ENCODE measurements at regions not wholly inside any gene's neighbourhood (a gene's known extent, or its start where the extent isn't known, plus 50 kb on each side); places are given as distances from the start of the nearest gene placed in this dataset.

GRCh38 chr6:102680413-102680812 lies 1286.9 kb downstream of the GRIK2 start:
- no peak overlapping the region for H3K27ac Mint-ChIP-seq
- H3K4me1 Mint-ChIP-seq = no peaks in the 10 kb centered on the region
- H3K4me3 Mint-ChIP-seq = no peak overlapping the region
- peaks cover 1 to 4% (median 3%) of the 10 kb centered on the region in 3 donors for H3K9me3 Mint-ChIP-seq
- H3K36me3 Mint-ChIP-seq = no peaks in the 10 kb centered on the region
- H3K27me3 Mint-ChIP-seq = no peaks in the 10 kb centered on the region

DNA sequence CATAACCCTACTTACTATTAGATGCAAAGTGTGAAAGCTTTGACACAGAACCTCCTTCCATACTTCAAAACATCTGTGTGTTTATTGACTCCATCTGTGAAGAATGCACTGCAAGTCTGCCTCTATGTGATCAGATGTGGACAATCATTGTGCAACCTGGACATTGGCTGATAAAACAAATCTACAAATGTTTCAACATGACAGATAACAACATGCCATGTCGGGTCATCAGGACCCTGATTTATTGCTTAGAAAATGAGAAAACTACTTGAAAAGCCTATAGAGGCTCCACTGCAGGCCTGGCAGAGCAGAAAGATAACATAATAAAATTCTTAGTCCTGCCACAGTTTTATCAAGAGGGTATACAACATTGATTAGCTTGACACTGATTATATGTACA lies 1286.4 kb downstream of the GRIK2 start:
- H3K27ac Mint-ChIP-seq = no peak overlapping the region
- no peaks in the 10 kb centered on the region for H3K36me3 Mint-ChIP-seq
- peaks cover 2 to 3% (median 3%) of the 10 kb centered on the region in 3 donors for H3K9me3 Mint-ChIP-seq
- H3K4me1 Mint-ChIP-seq = no peaks in the 10 kb centered on the region
- H3K27me3 Mint-ChIP-seq = no peaks in the 10 kb centered on the region
- no peak overlapping the region for H3K4me3 Mint-ChIP-seq

DNA sequence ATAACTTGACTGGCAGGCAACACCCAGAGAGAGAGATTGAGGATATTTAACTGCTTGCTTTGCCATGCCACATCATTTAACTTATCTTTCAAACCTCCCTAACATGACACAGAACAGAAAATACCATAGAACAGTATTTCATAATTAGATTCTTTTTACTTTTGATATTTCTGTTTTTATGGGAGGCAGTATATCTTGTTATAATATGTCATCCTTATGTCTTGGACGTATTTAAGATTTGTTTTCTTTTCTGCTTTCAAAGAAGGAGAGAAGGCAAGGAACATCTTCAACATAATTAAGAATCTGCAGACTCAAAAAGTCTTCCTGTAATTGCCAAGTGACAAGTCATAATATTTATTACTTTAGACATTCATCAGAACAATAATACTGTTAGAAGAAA lies 1283.7 kb downstream of the GRIK2 start:
- Mint-ChIP-seq H3K4me1 (no peaks in the 10 kb centered on the region), H3K4me3 (no peak overlapping the region), H3K9me3 (peaks cover 3 to 6% (median 4%) of the 10 kb centered on the region in 3 donors), H3K36me3 (no peaks in the 10 kb centered on the region), H3K27ac (no peak overlapping the region), H3K27me3 (no peaks in the 10 kb centered on the region)

GRCh38 chr6:102670735-102671134 lies 1277.2 kb downstream of the GRIK2 start:
- Mint-ChIP-seq H3K4me3 (no peak overlapping the region), H3K36me3 (no peaks in the 10 kb centered on the region), H3K27ac (no peak overlapping the region), H3K9me3 (peaks cover 1 to 13% (median 3%) of the 10 kb centered on the region in 3 donors), H3K27me3 (no peaks in the 10 kb centered on the region), H3K4me1 (no peaks in the 10 kb centered on the region)

GRCh38 chr6:102662851-102663250 lies 1269.3 kb downstream of the GRIK2 start:
- no peaks in the 10 kb centered on the region for H3K27me3 Mint-ChIP-seq
- no peak overlapping the region for H3K27ac Mint-ChIP-seq
- H3K36me3 Mint-ChIP-seq = no peaks in the 10 kb centered on the region
- H3K9me3 Mint-ChIP-seq = peaks cover 0 to 5% (median 4%) of the 10 kb centered on the region in 3 donors
- no peak overlapping the region for H3K4me3 Mint-ChIP-seq
- no peaks in the 10 kb centered on the region for H3K4me1 Mint-ChIP-seq

- Mint-ChIP-seq H3K27ac (no peak overlapping the region), H3K36me3 (no peaks in the 10 kb centered on the region), H3K4me3 (no peak overlapping the region), H3K4me1 (no peaks in the 10 kb centered on the region), H3K9me3 (peaks cover 4 to 8% (median 4%) of the 10 kb centered on the region in 3 donors), H3K27me3 (no peaks in the 10 kb centered on the region)
Observed at GRCh38 chr6:102660303-102660702, 1266.8 kb downstream of the GRIK2 start.

- H3K27me3 Mint-ChIP-seq = no peaks in the 10 kb centered on the region
- no peaks in the 10 kb centered on the region for H3K4me1 Mint-ChIP-seq
- H3K9me3 Mint-ChIP-seq = peaks cover 5 to 12% (median 7%) of the 10 kb centered on the region in 3 donors
- H3K36me3 Mint-ChIP-seq = peaks cover 1% of the 10 kb centered on the region
- no peak overlapping the region for H3K4me3 Mint-ChIP-seq
- no peak overlapping the region for H3K27ac Mint-ChIP-seq
Observed at GRCh38 chr6:102655823-102656222, 1262.3 kb downstream of the GRIK2 start.

DNA sequence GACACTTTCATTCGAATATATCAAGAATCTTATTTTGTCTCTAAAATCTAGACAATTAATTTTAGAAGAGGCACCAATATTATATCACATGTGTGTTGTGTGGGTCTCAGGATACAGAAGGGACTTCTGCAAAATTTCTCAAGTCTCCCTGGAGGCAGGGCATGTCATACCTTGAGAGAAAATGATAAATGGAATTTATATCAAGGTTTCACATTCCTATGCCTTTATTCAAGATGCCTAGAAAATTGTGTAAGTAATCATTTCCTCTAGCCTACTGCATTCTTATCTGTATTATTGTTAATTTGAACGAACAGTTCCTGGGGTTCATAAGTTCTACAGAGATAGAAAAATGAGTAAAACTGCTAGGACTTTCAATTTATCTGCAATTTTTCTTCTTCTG lies 1247.9 kb downstream of the GRIK2 start:
- no peaks in the 10 kb centered on the region for H3K27me3 Mint-ChIP-seq
- H3K27ac Mint-ChIP-seq = no peak overlapping the region
- no peak overlapping the region for H3K4me3 Mint-ChIP-seq
- H3K36me3 Mint-ChIP-seq = no peaks in the 10 kb centered on the region
- peaks cover 0 to 4% (median 4%) of the 10 kb centered on the region in 3 donors for H3K9me3 Mint-ChIP-seq
- no peaks in the 10 kb centered on the region for H3K4me1 Mint-ChIP-seq

DNA sequence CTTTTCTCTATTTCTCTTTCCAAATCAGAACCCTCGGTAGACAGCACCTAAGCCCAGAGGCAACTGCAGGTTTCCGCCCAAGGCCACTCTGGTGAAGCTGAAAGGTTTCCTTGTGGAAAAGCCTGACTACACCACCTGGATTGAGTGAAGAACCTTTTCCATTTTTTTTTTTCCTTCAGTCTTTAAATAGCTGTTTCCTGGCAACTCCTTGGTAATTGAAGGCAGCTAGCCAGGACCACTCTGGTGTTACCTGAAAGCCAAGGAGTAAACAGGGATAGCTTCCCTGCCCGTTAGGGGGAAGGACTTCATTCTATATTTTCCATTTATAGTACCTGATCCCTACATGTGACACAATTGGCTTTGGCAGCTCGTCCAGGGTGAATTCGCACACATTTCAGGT lies 1238.4 kb downstream of the GRIK2 start:
- no peaks in the 10 kb centered on the region for H3K4me1 Mint-ChIP-seq

DNA sequence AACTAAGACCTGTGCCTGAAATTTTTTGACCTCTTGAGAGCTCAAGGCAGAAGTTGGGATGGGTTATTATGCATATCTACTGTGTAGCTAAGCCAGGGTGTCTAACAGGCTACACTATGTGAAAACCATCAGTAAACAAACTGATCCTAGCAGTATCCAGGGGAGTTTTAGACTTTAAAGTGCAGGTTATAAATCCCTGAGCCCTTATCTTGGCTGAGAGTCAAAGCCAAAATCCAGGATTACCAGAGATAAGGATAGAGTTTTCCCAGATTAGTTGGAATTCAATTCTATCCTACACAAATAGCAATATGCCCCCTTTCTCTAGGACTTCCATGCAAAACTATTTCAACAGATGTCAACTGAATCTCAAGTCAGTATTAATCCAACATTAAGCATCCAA lies 1229.7 kb downstream of the GRIK2 start:
- Mint-ChIP-seq H3K27me3 (no peaks in the 10 kb centered on the region), H3K4me1 (no peaks in the 10 kb centered on the region), H3K36me3 (no peaks in the 10 kb centered on the region), H3K9me3 (peaks cover 0 to 4% (median 0%) of the 10 kb centered on the region in 3 donors), H3K27ac (no peak overlapping the region), H3K4me3 (no peak overlapping the region)

More for the DNA sequence above, 1238.4 kb downstream of the GRIK2 start:
- H3K4me3 Mint-ChIP-seq = no peak overlapping the region
- H3K27ac Mint-ChIP-seq = no peak overlapping the region
- H3K27me3 Mint-ChIP-seq = no peaks in the 10 kb centered on the region
- H3K9me3 Mint-ChIP-seq = peaks cover 0 to 3% (median 0%) of the 10 kb centered on the region in 3 donors
- no peaks in the 10 kb centered on the region for H3K36me3 Mint-ChIP-seq

DNA sequence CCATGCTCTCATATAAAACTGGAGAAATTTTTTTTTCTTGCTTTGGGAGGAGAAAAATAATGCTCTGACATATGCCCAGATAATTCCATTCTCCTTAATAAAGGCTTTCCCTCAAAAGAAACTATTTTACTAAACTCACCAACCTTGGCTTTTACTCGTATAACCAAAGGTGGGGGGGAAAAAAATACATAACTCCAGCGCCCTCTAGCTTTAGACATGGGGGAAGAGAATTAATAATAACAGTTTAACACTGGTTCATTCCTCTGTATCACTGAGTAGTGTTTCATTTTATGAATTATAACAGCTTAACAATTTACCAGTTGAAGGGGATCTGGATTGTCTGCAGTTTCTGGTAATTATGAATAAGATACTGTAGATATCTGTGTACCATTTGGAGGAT lies 1226.1 kb downstream of the GRIK2 start:
- H3K4me3 Mint-ChIP-seq = no peak overlapping the region
- no peaks in the 10 kb centered on the region for H3K36me3 Mint-ChIP-seq
- peaks cover 0 to 10% (median 2%) of the 10 kb centered on the region in 3 donors for H3K9me3 Mint-ChIP-seq
- H3K27ac Mint-ChIP-seq = no peak overlapping the region
- no peaks in the 10 kb centered on the region for H3K27me3 Mint-ChIP-seq
- no peaks in the 10 kb centered on the region for H3K4me1 Mint-ChIP-seq

DNA sequence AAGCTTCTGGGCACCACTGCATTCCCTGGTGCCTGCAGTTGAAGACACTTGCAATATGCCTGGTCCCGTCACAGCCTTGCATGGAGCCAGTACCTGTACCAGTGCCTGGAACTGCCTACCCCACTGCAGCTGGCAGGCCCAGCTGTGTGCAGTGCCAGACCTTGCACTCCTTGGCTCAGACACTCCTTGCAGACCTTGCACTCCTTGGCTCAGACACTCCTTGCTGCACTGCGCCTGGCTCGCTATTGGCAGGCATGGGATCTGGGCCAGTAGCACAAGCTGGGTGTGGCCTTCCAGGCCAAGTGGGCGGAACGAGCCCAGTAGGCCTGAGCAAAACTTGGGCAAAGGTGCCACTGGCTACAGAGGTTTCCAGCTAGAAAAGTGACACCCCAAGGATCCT lies 1189.1 kb downstream of the GRIK2 start:
- Mint-ChIP-seq H3K36me3 (no peaks in the 10 kb centered on the region), H3K9me3 (no peaks in the 10 kb centered on the region), H3K4me3 (no peak overlapping the region), H3K27me3 (no peaks in the 10 kb centered on the region), H3K4me1 (no peaks in the 10 kb centered on the region), H3K27ac (no peak overlapping the region)

GRCh38 chr6:102581378-102582124 lies 1188.0 kb downstream of the GRIK2 start:
- Mint-ChIP-seq H3K4me1 (no peaks in the 10 kb centered on the region), H3K36me3 (no peaks in the 10 kb centered on the region), H3K9me3 (no peaks in the 10 kb centered on the region), H3K27ac (no peak overlapping the region), H3K27me3 (no peaks in the 10 kb centered on the region), H3K4me3 (no peak overlapping the region)

GRCh38 chr6:102571236-102571908 lies 1177.9 kb downstream of the GRIK2 start:
- H3K4me1 Mint-ChIP-seq = no peaks in the 10 kb centered on the region
- peaks cover 0 to 6% (median 0%) of the 10 kb centered on the region in 3 donors for H3K9me3 Mint-ChIP-seq
- no peaks in the 10 kb centered on the region for H3K36me3 Mint-ChIP-seq
- no peak overlapping the region for H3K27ac Mint-ChIP-seq
- H3K4me3 Mint-ChIP-seq = no peak overlapping the region
- H3K27me3 Mint-ChIP-seq = no peaks in the 10 kb centered on the region

- no peak overlapping the region for H3K27ac Mint-ChIP-seq
- no peaks in the 10 kb centered on the region for H3K36me3 Mint-ChIP-seq
- no peaks in the 10 kb centered on the region for H3K4me1 Mint-ChIP-seq
- no peak overlapping the region for H3K4me3 Mint-ChIP-seq
- H3K27me3 Mint-ChIP-seq = no peaks in the 10 kb centered on the region
- H3K9me3 Mint-ChIP-seq = no peaks in the 10 kb centered on the region
Observed at GRCh38 chr6:102562713-102563112, 1169.2 kb downstream of the GRIK2 start.

DNA sequence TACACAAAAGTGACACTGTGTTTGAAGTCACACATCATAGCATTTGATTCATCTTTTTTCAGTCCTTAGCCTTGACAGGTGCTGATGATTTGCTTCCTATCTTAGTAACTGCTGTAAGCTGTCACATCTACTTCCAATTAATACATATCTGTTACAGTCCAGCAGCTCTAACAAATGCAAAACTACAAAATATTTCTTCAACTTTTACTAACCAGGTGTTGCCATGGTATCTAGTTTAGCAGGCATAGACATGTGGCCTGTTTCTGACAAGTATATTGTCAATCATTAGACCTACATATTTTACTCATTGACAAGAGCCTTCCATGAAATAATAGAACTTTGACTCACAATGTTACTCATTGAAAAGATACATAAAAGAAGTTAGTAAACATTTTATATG lies 1159.7 kb downstream of the GRIK2 start:
- Mint-ChIP-seq H3K9me3 (peaks cover 3 to 5% (median 3%) of the 10 kb centered on the region in 3 donors), H3K4me1 (peaks cover 0 to 1% (median 0%) of the 10 kb centered on the region in 3 donors), H3K27ac (no peak overlapping the region), H3K27me3 (no peaks in the 10 kb centered on the region), H3K4me3 (no peak overlapping the region), H3K36me3 (no peaks in the 10 kb centered on the region)
